HG03097 (cell line): ENCODE measurements at regions not wholly inside any gene's neighbourhood (a gene's known extent, or its start where the extent isn't known, plus 50 kb on each side); places are given as distances from the start of the nearest gene placed in this dataset.

Source experiments
- ATAC-seq: cut with Tn5 transposase; IDR thresholded peaks from one replicate; pipeline ENCODE4 v1.9.1; 2021; ENCODE audit not compliant: unreplicated experiment, low FRiP score

- no peak for ATAC-seq
Observed at GRCh38 chr9:11432361-11432760, 819.6 kb upstream of the PTPRD start.

- no peak for ATAC-seq
Observed at GRCh38 chr9:11443631-11444030, 830.8 kb upstream of the PTPRD start.

GRCh38 chr9:11457825-11458790 is 845.3 kb upstream of the PTPRD start:
- ATAC-seq: no peak

DNA sequence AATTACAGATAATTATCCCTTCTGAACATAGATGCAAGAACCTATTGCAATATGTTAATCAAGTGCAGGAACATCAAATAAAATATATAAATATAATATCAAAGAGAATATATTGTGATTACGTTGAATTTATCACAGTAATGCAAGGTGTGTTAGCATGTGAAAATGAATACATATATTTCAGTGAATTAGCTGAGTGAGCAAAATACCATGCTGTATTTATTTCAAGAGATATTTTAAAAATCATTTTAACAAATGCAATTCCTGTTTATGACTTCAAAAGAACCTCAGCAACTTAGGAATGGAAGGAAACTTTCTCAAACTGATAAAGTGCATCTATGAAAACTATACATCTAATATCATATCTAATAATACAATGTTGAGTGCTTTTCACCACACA is 856.9 kb upstream of the PTPRD start:
- no peak for ATAC-seq

GRCh38 chr9:11471321-11471720 is 858.5 kb upstream of the PTPRD start:
- no peak for ATAC-seq

- ATAC-seq: no peak
Observed at GRCh38 chr9:11500780-11501179, 888.0 kb upstream of the PTPRD start.

DNA sequence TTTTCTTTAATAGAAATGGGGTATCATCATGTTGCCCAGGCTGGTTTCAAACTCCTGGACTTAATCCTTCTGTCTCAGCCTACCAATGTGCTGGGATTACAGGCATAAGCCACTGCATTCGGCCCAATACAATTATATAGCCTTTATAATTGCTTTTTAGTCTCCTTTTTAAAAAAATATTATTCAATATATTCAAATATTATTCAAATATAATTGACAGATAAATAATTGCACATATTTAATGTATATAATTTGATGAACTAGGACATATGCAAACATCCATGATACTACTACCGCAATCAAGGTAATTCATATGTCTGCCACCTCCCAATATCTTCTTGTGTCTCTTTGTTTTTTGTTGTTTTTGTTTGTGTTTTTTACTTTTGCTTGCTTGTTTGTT is 894.2 kb upstream of the PTPRD start:
- no peak for ATAC-seq

DNA sequence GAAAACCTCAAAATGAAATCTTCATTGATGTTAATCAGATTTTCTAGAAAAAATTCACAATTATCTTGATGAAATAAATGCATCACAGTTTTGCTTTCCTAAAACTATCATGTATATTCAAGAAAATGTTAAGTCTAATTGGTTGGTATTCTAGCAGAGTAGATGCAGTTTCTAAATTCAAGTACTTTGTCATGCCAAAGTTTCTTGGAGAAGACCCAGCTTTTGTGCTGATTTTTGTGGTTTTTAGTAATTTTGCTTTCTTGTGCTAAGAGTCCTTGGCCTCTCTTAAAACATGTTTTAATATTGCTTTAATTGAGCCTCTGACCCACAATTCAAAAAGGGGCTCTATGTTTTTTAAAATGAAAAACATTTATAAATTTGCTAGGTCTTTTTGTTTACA is 924.8 kb upstream of the PTPRD start:
- no peak for ATAC-seq

DNA sequence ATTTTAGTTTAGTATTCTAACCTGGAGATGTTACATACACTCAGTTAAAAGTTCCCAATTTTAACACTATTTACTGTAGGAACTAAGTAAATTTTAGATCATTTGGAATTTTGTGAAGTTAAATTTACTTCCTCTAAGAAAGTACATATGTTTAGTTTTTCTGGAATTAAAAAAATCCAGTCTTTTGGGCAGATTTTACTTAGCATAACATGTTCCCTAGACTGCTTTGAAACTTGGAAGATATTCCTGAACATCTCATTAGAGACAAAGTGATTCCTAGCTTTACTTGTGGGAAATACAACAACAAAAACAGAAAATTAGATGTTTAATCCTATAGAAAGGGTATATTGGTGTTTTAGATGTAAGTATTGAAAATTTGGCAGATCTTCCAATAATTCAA is 930.0 kb upstream of the PTPRD start:
- ATAC-seq: no peak

DNA sequence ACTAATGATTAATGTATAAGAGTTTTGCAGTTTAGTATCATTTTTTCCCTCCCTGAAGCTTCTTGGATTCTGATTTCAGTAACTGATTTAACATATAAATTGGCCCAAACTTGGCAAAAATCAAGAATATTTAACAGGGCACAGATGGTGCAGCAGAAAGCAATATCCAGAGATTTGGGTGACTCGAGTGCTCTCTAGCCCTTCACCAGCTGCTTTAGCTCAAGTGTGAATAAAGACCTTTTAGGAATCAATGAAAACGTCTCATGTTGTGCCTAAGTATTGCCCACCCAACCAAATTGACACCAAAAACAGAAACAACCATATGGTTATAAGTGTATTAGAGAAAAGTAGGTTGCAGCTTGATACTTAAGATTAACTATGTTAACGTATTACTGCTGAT is 933.4 kb upstream of the PTPRD start:
- ATAC-seq: no peak

DNA sequence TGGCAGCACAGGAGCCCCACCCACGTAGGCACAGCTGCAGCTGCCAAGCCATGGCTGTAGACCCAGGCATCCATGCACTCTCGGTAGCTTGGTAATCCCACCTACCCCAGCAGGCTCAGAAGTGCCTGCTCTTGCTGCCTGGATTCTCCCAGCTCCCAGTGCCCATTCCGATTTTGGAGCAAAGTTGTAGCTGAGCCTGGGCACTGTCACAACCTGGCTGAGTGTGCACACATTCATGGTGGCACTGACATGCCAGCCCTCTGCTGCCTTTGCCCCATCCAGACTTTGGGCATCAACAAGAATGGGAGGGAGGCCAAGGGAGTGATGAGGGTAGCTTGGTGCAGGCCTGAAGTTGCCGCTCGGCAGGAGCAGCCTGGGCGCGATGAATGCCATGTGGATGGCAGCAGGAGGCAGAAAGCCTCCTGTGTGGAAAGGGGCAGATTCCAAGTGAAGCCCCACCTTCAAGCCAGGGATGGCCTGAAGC is 936.6 kb upstream of the PTPRD start:
- ATAC-seq: no peak

DNA sequence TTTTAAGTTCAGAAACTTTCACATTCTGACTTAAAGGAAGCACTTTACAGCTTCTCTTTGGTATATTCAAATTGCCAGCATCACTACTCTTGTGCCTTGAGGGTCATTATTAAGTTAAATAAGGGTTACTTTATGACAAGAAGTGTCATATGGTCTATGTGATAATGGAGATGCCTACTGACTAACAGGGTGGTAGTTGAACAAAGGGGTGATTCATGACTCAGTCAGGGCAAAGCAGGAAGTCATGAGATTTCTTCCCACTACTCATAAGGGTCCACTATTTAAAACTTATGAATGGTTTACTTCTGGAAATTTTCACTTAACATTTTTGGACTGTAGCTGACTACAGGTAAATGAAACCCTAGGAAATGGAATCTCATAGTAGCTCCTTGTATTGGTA is 938.3 kb upstream of the PTPRD start:
- no peak for ATAC-seq

GRCh38 chr9:11558043-11558442 is 945.2 kb upstream of the PTPRD start:
- ATAC-seq: no peak

DNA sequence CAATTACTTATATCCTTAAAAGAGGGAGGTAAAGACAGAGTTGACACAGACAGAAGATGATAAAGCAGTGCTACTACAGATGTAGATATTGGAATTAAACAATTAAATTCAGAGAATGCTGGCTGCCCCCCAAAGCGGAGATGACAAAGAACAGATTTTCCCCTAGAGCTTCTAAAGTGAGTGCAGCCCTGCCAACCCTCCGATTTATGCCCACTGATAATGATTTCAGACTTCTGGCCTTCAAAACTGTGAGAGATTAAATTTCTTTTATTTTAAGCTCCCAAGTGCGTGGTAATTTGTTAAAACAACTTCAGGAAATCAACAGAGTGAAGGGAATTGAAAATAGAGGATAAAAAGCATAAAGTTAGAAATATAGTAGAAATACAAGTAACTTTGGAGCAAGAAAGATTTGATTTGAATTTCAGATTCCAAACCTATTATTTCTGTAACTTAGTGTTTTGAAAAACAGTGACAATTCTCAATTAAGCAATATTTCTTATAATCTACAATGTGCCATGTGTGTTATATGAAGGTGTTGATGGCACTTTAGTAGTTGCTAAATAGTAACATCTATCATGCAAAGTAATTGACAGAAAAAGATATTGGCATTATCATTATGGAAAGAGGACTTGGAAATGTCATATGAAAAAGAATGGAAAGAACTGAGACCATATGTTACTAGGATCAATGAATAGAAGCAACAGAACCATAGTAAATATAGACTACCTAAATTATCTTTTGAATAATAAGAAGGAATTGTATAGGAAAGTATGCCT is 946.4 kb upstream of the PTPRD start:
- no peak for ATAC-seq

DNA sequence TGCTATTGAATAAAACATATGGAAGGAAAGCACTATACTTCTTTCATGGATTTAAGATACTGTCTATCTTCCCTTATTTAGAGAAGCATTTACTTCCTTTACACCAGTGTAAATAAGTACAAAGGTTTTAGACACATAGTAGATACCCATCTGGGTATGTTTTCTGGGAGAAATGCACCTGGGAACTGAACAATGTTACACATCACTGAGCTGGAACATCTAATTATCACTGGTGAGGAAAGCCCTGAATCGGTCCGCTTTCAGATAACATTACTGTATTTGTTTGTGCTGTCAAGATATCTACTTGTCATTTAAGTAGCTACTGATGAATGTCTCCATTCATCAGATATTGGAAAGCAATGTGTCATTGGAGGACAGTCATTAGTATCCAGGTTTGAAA is 964.7 kb upstream of the PTPRD start:
- ATAC-seq: no peak

DNA sequence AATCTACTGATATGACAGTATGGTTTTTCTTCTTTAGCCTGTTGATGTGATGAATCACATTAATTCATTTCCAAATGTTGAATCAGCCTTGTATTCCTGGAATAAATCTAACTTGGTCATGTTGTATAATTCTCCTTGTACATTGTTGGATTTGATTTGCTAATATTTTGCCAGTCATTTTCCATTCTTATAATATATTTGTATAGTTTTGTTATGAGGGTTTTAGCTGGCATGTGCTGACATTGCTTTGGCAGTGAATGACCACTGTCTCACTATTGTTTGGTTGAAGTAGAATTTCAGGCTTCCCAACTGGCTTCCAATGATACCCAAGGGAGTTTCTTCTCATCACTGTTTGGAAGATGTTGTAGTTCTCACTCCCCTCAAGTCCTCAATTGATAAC is 983.0 kb upstream of the PTPRD start:
- ATAC-seq: no peak

DNA sequence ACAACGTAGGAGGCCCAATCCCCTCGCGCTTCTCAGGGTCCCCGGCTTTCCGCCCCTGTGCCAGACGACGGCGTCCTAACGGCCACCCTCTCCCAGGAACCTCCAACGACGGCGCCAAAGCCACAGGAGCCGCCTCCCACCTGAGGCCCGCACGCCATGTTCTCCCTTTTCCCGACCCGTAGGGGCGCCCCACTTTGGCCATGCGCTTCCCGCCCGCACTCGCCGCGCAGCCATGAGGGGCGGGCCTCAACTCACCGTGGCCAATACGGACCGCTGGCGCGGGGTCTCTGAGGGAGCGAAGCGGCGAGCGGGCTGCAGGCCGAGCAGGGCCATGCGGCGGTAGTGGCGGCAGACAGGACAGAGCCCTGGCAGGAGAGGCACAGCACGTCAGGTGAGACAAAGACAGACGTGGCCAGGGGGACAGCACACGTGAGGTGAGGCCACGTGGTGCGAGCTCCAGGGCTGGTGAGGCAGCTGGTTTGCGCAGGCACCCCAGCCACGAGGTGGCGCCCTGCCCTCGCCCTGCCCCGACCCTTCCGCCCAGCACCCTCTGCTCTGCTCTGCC is 1005.5 kb upstream of the PTPRD start:
- ATAC-seq: no peak

- ATAC-seq: no peak
Observed at GRCh38 chr9:11632691-11633090, 1019.9 kb upstream of the PTPRD start.

DNA sequence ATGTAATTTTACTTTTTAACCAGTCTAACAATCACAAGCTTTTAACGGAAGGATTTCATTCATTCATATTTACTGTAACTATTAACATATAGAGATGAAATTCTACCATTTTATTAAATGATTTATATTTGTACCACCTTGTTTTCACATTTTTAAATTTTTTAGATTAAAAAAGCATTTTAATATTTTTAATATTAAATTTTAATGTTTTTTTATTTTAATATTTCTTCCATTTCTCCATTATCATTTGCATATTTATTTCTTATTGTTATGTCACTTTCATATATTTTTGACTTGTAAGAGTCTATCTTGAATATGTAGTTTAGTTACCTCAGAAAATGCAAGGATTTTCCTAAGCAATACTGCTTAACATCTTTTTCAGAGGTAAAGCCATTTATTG is 1034.0 kb upstream of the PTPRD start:
- no peak for ATAC-seq

- ATAC-seq: no peak
Observed at GRCh38 chr9:11653867-11654266, 1039.3 kb upstream of the TYRP1 start.

- ATAC-seq: no peak
Observed at GRCh38 chr9:11663913-11664312, 1029.3 kb upstream of the TYRP1 start.
